ENCODE measurements at regions not wholly inside any gene's neighbourhood (a gene's known extent, or its start where the extent isn't known, plus 50 kb on each side); places are given as distances from the start of the nearest gene placed in this dataset.

DNA sequence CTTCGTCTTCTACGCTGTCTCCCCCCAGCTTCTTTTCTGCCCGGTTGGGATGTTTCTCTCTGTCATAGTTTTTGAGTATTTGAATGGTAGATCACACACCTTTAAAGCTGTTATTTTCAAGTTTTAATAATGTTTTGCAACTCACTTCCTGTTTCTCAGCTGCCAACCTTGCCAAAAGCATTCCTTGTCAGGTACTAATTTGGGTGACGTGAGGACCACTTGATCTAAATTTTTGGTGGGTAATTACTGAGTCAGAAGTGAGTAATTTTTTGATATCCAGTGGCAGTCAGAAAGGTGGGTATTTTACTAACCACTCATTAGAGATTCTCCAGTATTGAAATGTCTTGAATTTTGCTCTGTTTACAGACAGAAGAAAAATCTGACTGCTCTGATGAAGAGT is 852.4 kb upstream of the FANCL start:
- TF ChIP-seq, protein P1, sequence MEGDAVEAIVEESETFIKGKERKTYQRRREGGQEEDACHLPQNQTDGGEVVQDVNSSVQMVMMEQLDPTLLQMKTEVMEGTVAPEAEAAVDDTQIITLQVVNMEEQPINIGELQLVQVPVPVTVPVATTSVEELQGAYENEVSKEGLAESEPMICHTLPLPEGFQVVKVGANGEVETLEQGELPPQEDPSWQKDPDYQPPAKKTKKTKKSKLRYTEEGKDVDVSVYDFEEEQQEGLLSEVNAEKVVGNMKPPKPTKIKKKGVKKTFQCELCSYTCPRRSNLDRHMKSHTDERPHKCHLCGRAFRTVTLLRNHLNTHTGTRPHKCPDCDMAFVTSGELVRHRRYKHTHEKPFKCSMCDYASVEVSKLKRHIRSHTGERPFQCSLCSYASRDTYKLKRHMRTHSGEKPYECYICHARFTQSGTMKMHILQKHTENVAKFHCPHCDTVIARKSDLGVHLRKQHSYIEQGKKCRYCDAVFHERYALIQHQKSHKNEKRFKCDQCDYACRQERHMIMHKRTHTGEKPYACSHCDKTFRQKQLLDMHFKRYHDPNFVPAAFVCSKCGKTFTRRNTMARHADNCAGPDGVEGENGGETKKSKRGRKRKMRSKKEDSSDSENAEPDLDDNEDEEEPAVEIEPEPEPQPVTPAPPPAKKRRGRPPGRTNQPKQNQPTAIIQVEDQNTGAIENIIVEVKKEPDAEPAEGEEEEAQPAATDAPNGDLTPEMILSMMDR (IDR thresholded peaks at IDR 0.05): no peak
- no peak for TF ChIP-seq POLR2A (IDR thresholded peaks at IDR 0.05)
- no peaks in the 10 kb centered on the region for H3K4me1 ChIP-seq
- H3K27me3 ChIP-seq: no peaks in the 10 kb centered on the region
- H3K36me3 ChIP-seq: no peaks in the 10 kb centered on the region
- DNase-seq: no peak
- intact Hi-C loops (cut with DNase I; ENCODE audit: low total_unique reads): no loop called here
- no peak overlapping the region for H3K27ac ChIP-seq
- no peaks in the 10 kb centered on the region for H3K9me3 ChIP-seq
- no peak overlapping the region for H3K4me3 ChIP-seq

DNA sequence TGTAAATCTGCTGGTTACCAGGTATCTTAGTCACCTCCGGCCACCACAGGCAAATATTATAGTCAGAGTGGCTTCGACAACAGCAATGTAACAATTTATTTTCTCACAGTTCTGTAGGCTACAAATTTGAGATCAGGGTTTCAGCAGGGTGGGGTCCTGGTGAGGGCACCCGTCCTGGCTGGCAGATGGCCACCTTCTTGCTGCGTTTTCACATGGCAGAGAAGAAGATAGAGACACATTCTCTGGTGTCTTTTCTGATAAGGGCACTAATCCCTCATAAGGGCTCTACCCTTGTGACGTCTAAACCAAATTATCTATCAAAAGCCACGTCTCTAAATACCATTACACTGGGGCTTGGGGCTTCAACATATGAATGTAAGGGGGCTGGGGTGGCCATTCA is 843.2 kb upstream of the FANCL start:
- intact Hi-C loops (cut with DNase I; ENCODE audit: low total_unique reads): no loop called here
- no peak for TF ChIP-seq POLR2A (IDR thresholded peaks at IDR 0.05)
- TF ChIP-seq, protein P1 (IDR thresholded peaks at IDR 0.05): no peak
- no peaks in the 10 kb centered on the region for H3K27me3 ChIP-seq
- no peak for DNase-seq
- no peaks in the 10 kb centered on the region for H3K9me3 ChIP-seq
- no peak overlapping the region for H3K27ac ChIP-seq
- no peaks in the 10 kb centered on the region for H3K4me1 ChIP-seq
- H3K4me3 ChIP-seq: no peak overlapping the region
- H3K36me3 ChIP-seq: no peaks in the 10 kb centered on the region

DNA sequence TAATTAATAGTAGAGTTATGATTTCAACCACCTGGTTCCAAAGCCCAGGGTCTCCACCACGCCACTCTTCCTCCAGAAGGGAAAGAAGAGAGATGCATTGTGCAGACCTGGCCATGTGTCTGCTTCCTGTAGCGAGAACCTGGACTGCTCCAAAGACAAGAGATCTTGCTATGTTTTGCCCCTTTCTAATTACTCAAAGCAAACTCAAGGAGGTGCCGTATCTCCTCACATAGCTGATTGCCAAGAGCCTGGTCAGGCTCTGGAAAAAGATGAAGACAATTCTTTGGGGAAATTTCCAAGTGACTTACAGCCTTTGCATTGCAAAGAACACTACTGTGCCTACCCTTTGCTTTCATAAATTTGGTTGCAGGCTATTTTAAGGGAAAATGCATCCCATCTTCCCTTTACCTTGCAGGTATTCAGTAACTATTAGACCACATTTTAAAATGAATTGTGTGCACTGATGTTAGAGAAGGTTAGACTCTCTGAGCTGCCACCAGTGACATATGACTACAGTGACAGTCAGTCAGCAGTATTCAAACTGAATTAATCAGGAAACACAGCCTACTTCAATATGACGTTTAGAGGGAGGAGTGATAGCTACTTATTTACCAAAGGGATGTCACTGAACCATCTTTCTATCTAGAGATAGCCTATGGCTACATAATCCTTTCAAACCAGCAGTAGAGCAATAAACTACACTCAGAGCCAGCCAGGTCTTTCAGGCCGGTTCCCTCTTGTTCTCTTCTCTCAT is 842.1 kb upstream of the FANCL start:
- intact Hi-C loops (cut with DNase I; ENCODE audit: low total_unique reads): no loop called here
- no peaks in the 10 kb centered on the region for H3K27me3 ChIP-seq
- no peaks in the 10 kb centered on the region for H3K9me3 ChIP-seq
- H3K4me1 ChIP-seq: no peaks in the 10 kb centered on the region
- no peak for DNase-seq
- H3K36me3 ChIP-seq: no peaks in the 10 kb centered on the region
- H3K27ac ChIP-seq: no peak overlapping the region
- TF ChIP-seq POLR2A (IDR thresholded peaks at IDR 0.05): no peak
- TF ChIP-seq, protein P1 (IDR thresholded peaks at IDR 0.05): no peak
- no peak overlapping the region for H3K4me3 ChIP-seq

DNA sequence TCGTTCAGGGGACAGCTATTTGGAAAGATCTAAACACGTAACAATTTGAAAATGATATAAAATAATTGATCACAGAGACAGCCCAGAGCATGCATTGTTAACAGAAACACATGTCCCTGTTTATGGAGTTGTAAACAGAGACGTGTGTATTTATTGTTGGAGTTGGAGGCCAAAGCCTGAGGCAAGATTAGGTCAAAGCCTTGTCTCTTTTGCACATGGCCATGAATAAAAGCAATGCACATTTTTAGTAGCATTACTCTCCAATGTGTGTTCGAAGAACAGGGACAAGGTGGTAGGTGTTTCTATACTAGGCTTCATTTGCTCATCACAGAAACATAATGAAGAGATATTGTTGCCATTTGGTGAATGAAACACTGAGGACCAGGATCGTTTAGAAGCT is 841.5 kb upstream of the FANCL start:
- DNase-seq: no peak
- TF ChIP-seq, protein P1 (IDR thresholded peaks at IDR 0.05): no peak
- no peak for TF ChIP-seq POLR2A (IDR thresholded peaks at IDR 0.05)
- H3K36me3 ChIP-seq: no peaks in the 10 kb centered on the region
- intact Hi-C loops (cut with DNase I; ENCODE audit: low total_unique reads): no loop called here
- no peaks in the 10 kb centered on the region for H3K27me3 ChIP-seq
- no peak overlapping the region for H3K4me3 ChIP-seq
- no peaks in the 10 kb centered on the region for H3K4me1 ChIP-seq
- no peaks in the 10 kb centered on the region for H3K9me3 ChIP-seq
- H3K27ac ChIP-seq: no peak overlapping the region

DNA sequence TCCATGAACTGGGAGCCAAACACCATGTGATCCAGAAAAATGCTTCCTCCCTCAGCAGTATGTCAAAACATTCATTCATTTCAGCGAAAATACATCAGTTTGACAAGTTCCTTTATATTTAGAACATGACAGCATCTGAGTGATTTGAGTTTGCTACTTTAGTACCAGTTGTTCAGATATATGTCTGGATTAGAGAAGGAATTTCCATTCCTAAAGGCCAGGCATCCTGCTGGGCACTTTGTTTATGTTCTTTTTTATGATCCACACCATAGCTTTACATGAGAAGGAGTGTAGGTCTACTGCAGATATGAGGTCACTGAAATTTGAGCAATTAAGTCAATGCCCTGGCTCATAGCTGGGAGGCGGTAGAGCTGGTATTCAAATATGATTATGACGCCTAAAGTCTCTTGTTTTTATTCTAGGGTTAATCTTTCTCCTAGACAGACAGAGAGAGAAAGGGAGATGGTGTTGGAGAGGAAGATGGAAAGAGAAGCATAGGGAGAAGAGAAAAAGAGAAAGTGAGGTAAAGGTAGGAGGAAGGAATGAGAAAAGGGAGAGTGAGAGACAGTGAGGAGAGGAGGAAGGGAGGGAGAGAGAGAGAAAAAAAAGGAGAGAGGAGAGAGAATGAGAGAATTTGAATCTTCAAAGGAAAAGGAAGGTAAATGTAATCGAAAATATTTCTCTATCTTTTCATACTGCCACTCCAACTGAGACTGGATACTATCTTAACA is 839.5 kb upstream of the FANCL start:
- H3K27ac ChIP-seq: no peak overlapping the region
- H3K9me3 ChIP-seq: no peaks in the 10 kb centered on the region
- no peak for TF ChIP-seq POLR2A (IDR thresholded peaks at IDR 0.05)
- TF ChIP-seq, protein P1 (IDR thresholded peaks at IDR 0.05): no peak
- H3K36me3 ChIP-seq: no peaks in the 10 kb centered on the region
- intact Hi-C loops (cut with DNase I; ENCODE audit: low total_unique reads): no loop called here
- no peak for DNase-seq
- no peak overlapping the region for H3K4me3 ChIP-seq
- H3K4me1 ChIP-seq: no peaks in the 10 kb centered on the region
- no peaks in the 10 kb centered on the region for H3K27me3 ChIP-seq
